ENCODE measurements at regions not wholly inside any gene's neighbourhood (a gene's known extent, or its start where the extent isn't known, plus 50 kb on each side); places are given as distances from the start of the nearest gene placed in this dataset.

GRCh38 chr5:137567226-137567625 is 68.1 kb upstream of the SPOCK1 start:
- no peak overlapping the region for H3K27ac Mint-ChIP-seq
- ATAC-seq (no peak), DNase-seq (no peak)
- peaks cover 11% of the 10 kb centered on the region for H3K4me1 Mint-ChIP-seq
- no peak overlapping the region for H3K4me3 Mint-ChIP-seq
- no peaks in the 10 kb centered on the region for H3K9me3 Mint-ChIP-seq
- peaks cover 39% of the 10 kb centered on the region for H3K27me3 Mint-ChIP-seq

- H3K4me1 Mint-ChIP-seq = peaks cover 11% of the 10 kb centered on the region
- H3K27ac Mint-ChIP-seq = no peak overlapping the region
- peaks cover 37% of the 10 kb centered on the region for H3K27me3 Mint-ChIP-seq
- DNase-seq (no peak), ATAC-seq (no peak)
- no peaks in the 10 kb centered on the region for H3K9me3 Mint-ChIP-seq
- H3K4me3 Mint-ChIP-seq = no peak overlapping the region
Measured at GRCh38 chr5:137566780-137567179, 67.7 kb upstream of the SPOCK1 start.

- no peak overlapping the region for H3K4me3 Mint-ChIP-seq
- no peak for ATAC-seq
Measured at GRCh38 chr5:137566118-137566541, 67.0 kb upstream of the SPOCK1 start.

GRCh38 chr5:137565450-137565849 is 66.3 kb upstream of the SPOCK1 start:
- peaks cover 11% of the 10 kb centered on the region for H3K4me1 Mint-ChIP-seq
- H3K4me3 Mint-ChIP-seq = no peak overlapping the region
- no peaks in the 10 kb centered on the region for H3K9me3 Mint-ChIP-seq
- no peak overlapping the region for H3K27ac Mint-ChIP-seq
- DNase-seq = no peak
- peaks cover 37% of the 10 kb centered on the region for H3K27me3 Mint-ChIP-seq
- no peak for ATAC-seq

More at GRCh38 chr5:137566118-137566541, 67.0 kb upstream of the SPOCK1 start:
- no peak for DNase-seq
- H3K9me3 Mint-ChIP-seq = no peaks in the 10 kb centered on the region
- H3K27ac Mint-ChIP-seq = peak overlapping the region; percentile 35 to 93
- H3K27me3 Mint-ChIP-seq = peaks cover 37% of the 10 kb centered on the region
- peaks cover 11% of the 10 kb centered on the region for H3K4me1 Mint-ChIP-seq

- peak overlapping the region in 1 of 2 donors; percentile 15 for H3K4me3 Mint-ChIP-seq
- H3K27me3 Mint-ChIP-seq = peaks cover 30% of the 10 kb centered on the region
- ATAC-seq = no peak
- DNase-seq = no peak
- H3K27ac Mint-ChIP-seq = no peak overlapping the region
- peaks cover 11% of the 10 kb centered on the region for H3K4me1 Mint-ChIP-seq
- no peaks in the 10 kb centered on the region for H3K9me3 Mint-ChIP-seq
Measured at GRCh38 chr5:137564398-137564961, 65.4 kb upstream of the SPOCK1 start.

GRCh38 chr5:137563646-137564397 is 64.7 kb upstream of the SPOCK1 start:
- ATAC-seq = peak; percentile 20
- peak overlapping the region in 1 of 2 donors; percentile 60 for H3K27ac Mint-ChIP-seq

GRCh38 chr5:137563301-137563645 is 64.1 kb upstream of the SPOCK1 start:
- Mint-ChIP-seq H3K9me3 (no peaks in the 10 kb centered on the region), H3K4me1 (peaks cover 11% of the 10 kb centered on the region), H3K27ac (peak overlapping the region; percentile 60 to 66), H3K27me3 (peaks cover 24% of the 10 kb centered on the region), H3K4me3 (peak overlapping the region in 1 of 2 donors; percentile 24)
- ATAC-seq = no peak
- no peak for DNase-seq

More at GRCh38 chr5:137563646-137564397, 64.7 kb upstream of the SPOCK1 start:
- Mint-ChIP-seq H3K27me3 (peaks cover 24% of the 10 kb centered on the region), H3K9me3 (no peaks in the 10 kb centered on the region), H3K4me3 (peak overlapping the region in 1 of 2 donors; percentile 24), H3K4me1 (peaks cover 11% of the 10 kb centered on the region)
- no peak for DNase-seq

- no peak for ATAC-seq
- DNase-seq = no peak
- Mint-ChIP-seq H3K27ac (no peak overlapping the region), H3K4me3 (no peak overlapping the region), H3K27me3 (peaks cover 29% of the 10 kb centered on the region), H3K9me3 (no peaks in the 10 kb centered on the region), H3K4me1 (peaks cover 11% of the 10 kb centered on the region)
Measured at GRCh38 chr5:137561608-137562007, 62.5 kb upstream of the SPOCK1 start.

- H3K27ac Mint-ChIP-seq = peak overlapping the region in 1 of 2 donors; percentile 15
- ATAC-seq = no peak
- DNase-seq = no peak
- H3K27me3 Mint-ChIP-seq = peaks cover 23% of the 10 kb centered on the region
- peaks cover 6% of the 10 kb centered on the region for H3K4me1 Mint-ChIP-seq
- no peaks in the 10 kb centered on the region for H3K9me3 Mint-ChIP-seq
- no peak overlapping the region for H3K4me3 Mint-ChIP-seq
Measured at GRCh38 chr5:137560420-137560819, 61.3 kb upstream of the SPOCK1 start.

All from stimulated activated naive CD8-positive, alpha-beta T cell treated with anti-CD3 and anti-CD28 coated beads, Interleukin-15, amount 100 ng/mL, for 72 hours (primary cell).